Endothelial cell of umbilical vein (primary cell): ENCODE measurements at regions not wholly inside any gene's neighbourhood (a gene's known extent, or its start where the extent isn't known, plus 50 kb on each side); places are given as distances from the start of the nearest gene placed in this dataset.
"Not testable (repeated sequence)": the region's sequence is repeated elsewhere in the genome, so short reads cannot be mapped to it uniquely, and the experiment has no call there.

ENCODE experiments used
- BruUV-seq: library from RNA; stranded (reverse); fragments of 400-500 nt; replicated peaks from 2 replicates; lab custom pipeline; 2021; lab: Mats Ljungman, UMichigan
- CTCF ChIA-PET: fragments of 300-600, 350-600 bp; sonication (Branson Sonifier 250); formaldehyde crosslinking; loops from one replicate; lab custom pipeline; 2021; ENCODE audit warnings: antibody characterized with exemption, inconsistent platforms; lab: Charles Lee
- POLR2A ChIA-PET: fragments of 300-600, 350-600 bp; sonication (Branson Sonifier 250); formaldehyde crosslinking; loops from one replicate; lab custom pipeline; 2021; ENCODE audit warnings: antibody characterized with exemption, inconsistent platforms; lab: Charles Lee
- DNase-seq: peaks from one replicate; pipeline ENCODE4 v3.0.0-alpha.2; 2011; ENCODE audit warnings: low read depth, low spot score
- FAIRE-seq: peaks from 2 replicates; lab custom pipeline; 2011; peaks lifted over from hg19 to GRCh38; lab: Jason Lieb, UNC
- H2AFZ ChIP-seq: 2 replicates; pipeline ENCODE4 v1.6.0; 2012; ENCODE audit warnings: low read depth, low read length, control low read depth, inconsistent platforms
- H3K27ac ChIP-seq: 2 replicates; pipeline ENCODE4 v1.5.1; 2011; ENCODE audit warnings: low read depth, mild to moderate bottlenecking, control low read depth, low read length, moderate library complexity; ENCODE audit not compliant: insufficient read depth
- H3K27me3 ChIP-seq, 2 experiments: 2 replicates each; pipeline versions ENCODE4 v1.6.0 to v1.6.1; 2011; ENCODE audit warnings: low read length in 2 of 2, mixed read lengths in 1 of 2; ENCODE audit not compliant: control insufficient read depth in 2 of 2, insufficient read depth in 2 of 2
- H3K36me3 ChIP-seq, 2 experiments: 2 replicates in 1 of 2; 3 replicates in 1 of 2; pipeline ENCODE4 v1.5.1; 2011; ENCODE audit warnings: low read length in 2 of 2, mild to moderate bottlenecking in 1 of 2, moderate library complexity in 1 of 2; ENCODE audit not compliant: control insufficient read depth in 2 of 2, insufficient read depth in 2 of 2; ENCODE audit errors: extremely low read depth in 1 of 2
- H3K4me1 ChIP-seq: 3 replicates; pipeline ENCODE4 v1.5.1; 2011; ENCODE audit warnings: mild to moderate bottlenecking, low read length; ENCODE audit not compliant: control insufficient read depth, insufficient read depth; ENCODE audit errors: extremely low read depth
- H3K4me2 ChIP-seq: 2 replicates; pipeline ENCODE4 v1.6.1; 2011; ENCODE audit warnings: low read length, control low read depth, mixed read lengths; ENCODE audit not compliant: insufficient read depth
- H3K4me3 ChIP-seq, 3 experiments: fragments of 200-600 bp in 1 of 3; sonication (generic), shearing (Covaris generic) in 1 of 3; replicated peaks in 1 of 3; 2 replicates each; pipeline ENCODE4 v1.5.1; 2011 to 2016; ENCODE audit warnings: control low read depth in 3 of 3, low read length in 3 of 3, mild to moderate bottlenecking in 2 of 3, inconsistent platforms in 1 of 3, low read depth in 1 of 3, moderate library complexity in 1 of 3; ENCODE audit not compliant: insufficient read depth in 1 of 3
- H3K79me2 ChIP-seq: 2 replicates; pipeline ENCODE4 v1.6.0; 2012; ENCODE audit warnings: low read length, inconsistent platforms; ENCODE audit not compliant: control insufficient read depth, insufficient read depth
- H3K9ac ChIP-seq: replicated peaks from 2 replicates; pipeline ENCODE3; 2011; ENCODE audit warnings: low read length, control low read depth; ENCODE audit not compliant: insufficient read depth; ENCODE audit errors: extremely low read depth
- H3K9me1 ChIP-seq: replicated peaks from 3 replicates; pipeline ENCODE4 v1.6.0; 2011; ENCODE audit warnings: mild to moderate bottlenecking, low read length; ENCODE audit not compliant: control insufficient read depth, insufficient read depth; ENCODE audit errors: extremely low read depth
- H3K9me3 ChIP-seq: replicated peaks from 2 replicates; pipeline ENCODE4 v1.5.1; 2012; ENCODE audit warnings: low read length, inconsistent platforms; ENCODE audit not compliant: control insufficient read depth, insufficient read depth
- H4K20me1 ChIP-seq: replicated peaks from 2 replicates; pipeline ENCODE3; 2011; ENCODE audit warnings: mild to moderate bottlenecking, low read length; ENCODE audit not compliant: control insufficient read depth, insufficient read depth; ENCODE audit errors: extremely low read depth
- EZH2 ChIP-seq: IDR thresholded peaks from 2 replicates; pipeline ENCODE4 v1.6.1; 2012; ENCODE audit warnings: borderline replicate concordance, low read depth, mild to moderate bottlenecking, moderate library complexity, low read length, inconsistent platforms; ENCODE audit not compliant: severe bottlenecking
- dilution Hi-C: fragments of 300-500 bp; cut with MboI; formaldehyde crosslinking; loops from one replicate; pipeline ENCODE4 v1.15.0; 2019; ENCODE audit warnings: low sequenced_read_pairs; ENCODE audit not compliant: extremely low pct_ligation_motif_present
- intact Hi-C: fragments of 100-400 bp; cut with micrococcal nuclease; formaldehyde crosslinking; loops from one replicate; pipeline ENCODE4 v1.10.0; 2022

GRCh38 chr9:65458465-65458864, 173.5 kb upstream of the FOXD4L5 start:
- no peak overlapping the region for H3K9ac ChIP-seq
- H3K4me3 ChIP-seq = no peak overlapping the region
- POLR2A ChIA-PET = no interaction called here
- H3K4me1 ChIP-seq = no peaks in the 10 kb centered on the region
- no peaks in the 10 kb centered on the region for H3K36me3 ChIP-seq
- no peak overlapping the region for H3K4me2 ChIP-seq
- H3K27ac ChIP-seq = no peak overlapping the region
- H3K79me2 ChIP-seq = no peaks in the 10 kb centered on the region
- H3K27me3 ChIP-seq = no peaks in the 10 kb centered on the region
- intact Hi-C loops (no loop called here), dilution Hi-C loops (no loop called here)
- BruUV-seq = no TSS peak
- H3K9me3 ChIP-seq = no peaks in the 10 kb centered on the region
- DNase-seq (no peak), FAIRE-seq (no peak)
- CTCF ChIA-PET = no interaction called here
- H2AFZ ChIP-seq = no peak overlapping the region
- no peaks in the 10 kb centered on the region for H4K20me1 ChIP-seq
- H3K9me1 ChIP-seq = no peaks in the 10 kb centered on the region
- no peak for TF ChIP-seq EZH2

DNA sequence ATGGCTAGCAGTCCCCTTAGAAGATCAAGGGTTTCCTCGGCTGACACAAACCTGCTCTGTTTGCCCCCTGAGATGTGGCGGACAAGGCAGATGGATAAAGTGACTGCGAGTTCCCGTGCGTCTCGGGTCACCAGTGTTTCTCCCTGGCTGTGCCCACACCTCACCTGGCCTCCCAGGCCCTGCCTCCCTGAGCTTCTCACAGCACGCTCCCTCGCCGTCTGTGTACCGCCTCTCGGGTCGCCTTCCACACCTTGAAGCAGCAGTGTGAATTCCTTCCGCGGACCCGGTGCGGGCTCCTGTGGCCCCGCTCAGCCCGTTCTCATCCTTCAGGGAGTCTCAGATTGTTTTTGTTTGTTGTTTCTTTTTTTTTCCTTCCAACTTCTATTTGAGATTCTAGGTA, 172.0 kb upstream of the FOXD4L5 start:
- H3K9me1 ChIP-seq, BruUV-seq, H3K4me1 ChIP-seq, H3K9ac ChIP-seq, H2AFZ ChIP-seq, H3K9me3 ChIP-seq, dilution Hi-C loops, H3K27ac ChIP-seq, POLR2A ChIA-PET, CTCF ChIA-PET, FAIRE-seq, H3K27me3 ChIP-seq, intact Hi-C loops, DNase-seq, H3K79me2 ChIP-seq, H3K4me2 ChIP-seq, H3K36me3 ChIP-seq, H4K20me1 ChIP-seq, H3K4me3 ChIP-seq: not testable (repeated sequence)

- H4K20me1 ChIP-seq, CTCF ChIA-PET, intact Hi-C loops, BruUV-seq, H3K27me3 ChIP-seq, H3K36me3 ChIP-seq, H3K9me3 ChIP-seq, H3K9me1 ChIP-seq, H3K27ac ChIP-seq, DNase-seq, FAIRE-seq, H3K4me2 ChIP-seq, H2AFZ ChIP-seq, H3K4me1 ChIP-seq, dilution Hi-C loops, H3K79me2 ChIP-seq, H3K9ac ChIP-seq, H3K4me3 ChIP-seq, POLR2A ChIA-PET: not testable (repeated sequence)
These were observed 171.0 kb upstream of the FOXD4L5 start for GRCh38 chr9:65455751-65456647.

DNA sequence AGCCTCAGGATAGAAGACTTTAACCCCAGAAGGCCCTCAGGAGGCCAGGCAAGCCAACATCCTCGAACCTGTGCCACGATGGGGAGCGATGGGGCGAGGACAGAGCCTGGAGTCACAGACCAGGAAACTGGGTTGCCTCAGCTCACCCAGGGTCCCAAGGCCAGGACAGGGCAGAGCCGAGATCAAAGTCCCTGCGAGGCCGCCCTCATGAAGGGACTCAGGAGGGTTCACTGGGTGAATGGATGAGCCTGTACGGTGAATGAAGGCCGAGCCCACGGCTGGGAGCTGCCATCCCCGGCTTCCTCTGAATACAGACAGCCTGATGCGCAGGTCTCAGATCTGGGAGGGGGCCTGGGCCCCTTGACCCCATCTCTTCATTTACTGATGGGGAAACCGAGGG, 170.1 kb upstream of the FOXD4L5 start:
- FAIRE-seq, H2AFZ ChIP-seq, H4K20me1 ChIP-seq, H3K79me2 ChIP-seq, intact Hi-C loops, H3K27me3 ChIP-seq, H3K27ac ChIP-seq, H3K4me3 ChIP-seq, DNase-seq, CTCF ChIA-PET, POLR2A ChIA-PET, H3K36me3 ChIP-seq, H3K9me1 ChIP-seq, BruUV-seq, H3K4me2 ChIP-seq, H3K9ac ChIP-seq, H3K4me1 ChIP-seq, dilution Hi-C loops, H3K9me3 ChIP-seq: not testable (repeated sequence)
